EL (cell line): ENCODE measurements at regions not wholly inside any gene's neighbourhood (a gene's known extent, or its start where the extent isn't known, plus 50 kb on each side); places are given as distances from the start of the nearest gene placed in this dataset.
A peak's percentile ranks its signal among the peaks of the same experiment; 100 is the strongest.

Experiments
- DNase-seq: peaks from one replicate; pipeline ENCODE4 v3.0.0-alpha.2; 2016

DNA sequence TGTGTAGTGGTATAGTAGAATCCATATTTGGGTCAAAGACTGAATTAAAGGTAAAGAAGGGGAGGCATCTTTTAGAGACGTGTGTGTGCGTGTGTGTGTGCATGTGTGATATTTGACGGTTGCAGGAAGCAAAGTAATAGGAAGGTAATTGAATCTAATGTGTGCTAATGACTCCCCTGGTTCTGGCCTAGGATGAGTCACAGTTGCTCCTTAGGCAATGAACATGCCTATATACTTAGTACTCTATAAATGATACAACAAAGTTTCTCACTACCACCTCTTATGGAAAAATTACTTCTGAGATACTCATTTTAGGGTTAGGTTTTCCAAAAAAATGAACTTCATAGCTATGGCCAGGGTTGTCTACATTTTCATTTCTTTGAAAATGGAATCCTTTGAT, 409.6 kb downstream of the GUCY1A2 start:
- DNase-seq: peak; percentile 33

DNA sequence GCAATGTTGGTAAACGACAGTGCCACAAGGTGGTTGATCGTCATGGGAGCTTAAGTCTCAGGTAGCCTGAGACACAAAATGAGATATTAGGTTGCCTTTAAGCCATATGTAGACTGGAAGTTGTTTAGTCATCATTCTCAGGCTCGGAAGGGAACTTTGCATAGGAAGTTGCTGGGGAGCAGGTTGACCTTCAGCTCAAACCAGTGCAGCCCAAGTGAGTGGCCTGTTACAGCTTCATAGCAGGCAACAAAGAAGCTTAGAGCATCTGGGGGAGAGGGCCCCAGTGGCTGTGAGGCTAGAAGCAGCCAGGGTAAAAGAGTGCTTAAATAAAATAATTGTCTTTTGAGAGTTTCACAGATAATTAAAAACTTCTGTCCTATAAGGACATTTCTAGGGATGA, 404.0 kb downstream of the GUCY1A2 start:
- DNase-seq: no peak

DNA sequence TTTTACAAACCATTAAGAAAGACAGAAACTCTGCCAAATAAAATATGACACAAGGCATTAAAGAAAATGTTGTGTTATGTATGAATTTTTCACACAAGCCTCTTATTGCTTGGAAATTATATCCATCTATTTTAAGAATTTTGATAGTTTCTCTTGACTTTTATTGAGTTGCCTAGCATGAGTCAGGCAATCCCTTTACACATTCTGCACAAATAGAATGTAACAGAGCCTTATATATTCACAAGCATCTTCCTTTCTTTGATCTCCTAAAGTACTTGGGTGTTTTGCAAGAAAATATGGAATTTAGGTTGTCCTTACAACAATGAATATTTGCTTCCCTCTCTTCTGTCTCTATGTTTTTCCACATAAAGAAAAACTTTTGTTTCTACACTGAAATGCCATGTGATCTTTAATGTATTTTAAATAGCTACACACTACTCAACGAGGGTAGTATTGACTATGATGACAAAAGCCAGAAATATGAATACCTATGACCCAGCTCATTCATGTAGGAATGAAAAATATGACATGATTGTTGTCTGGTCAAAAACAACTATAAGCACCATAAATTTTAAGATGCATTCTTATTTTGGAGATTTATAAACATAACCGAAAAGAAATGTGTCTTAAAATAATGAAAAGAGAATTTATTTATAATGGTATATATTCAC, 398.8 kb downstream of the GUCY1A2 start:
- DNase-seq: peak; percentile 19

DNA sequence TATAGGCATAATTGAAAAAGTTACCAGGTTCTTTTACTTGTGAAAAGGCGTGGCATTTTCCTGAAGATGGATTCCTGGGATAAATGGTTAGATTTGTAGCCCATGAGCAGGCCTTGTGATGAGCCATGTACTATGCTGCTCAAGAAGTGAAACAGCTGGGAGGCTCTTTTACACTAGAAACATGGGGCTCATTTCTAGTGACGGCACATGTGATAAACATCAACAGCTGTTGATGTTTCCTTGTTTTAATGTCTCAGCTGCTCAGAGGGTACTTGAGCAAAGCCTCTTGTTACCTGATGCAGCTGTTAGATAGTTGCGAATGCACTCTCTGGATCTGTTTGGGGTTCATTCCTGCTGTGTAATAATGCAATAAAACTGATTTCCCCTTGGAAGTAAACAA, 396.8 kb downstream of the GUCY1A2 start:
- DNase-seq: no peak
